ENCODE measurements at regions not wholly inside any gene's neighbourhood (a gene's known extent, or its start where the extent isn't known, plus 50 kb on each side); places are given as distances from the start of the nearest gene placed in this dataset.

- no peak for TF ChIP-seq REST (IDR thresholded peaks at IDR 0.05; ENCODE audit: borderline replicate concordance)
- TF ChIP-seq CTCF (IDR thresholded peaks at IDR 0.05; ENCODE audit: poor library complexity, severe bottlenecking): no peak
Measured at GRCh38 chr6:153424719-153425400, 293.8 kb upstream of the RGS17 start.

All from neural cell (in vitro differentiated cells).